Caco-2 (cell line): ENCODE measurements at regions not wholly inside any gene's neighbourhood (a gene's known extent, or its start where the extent isn't known, plus 50 kb on each side); places are given as distances from the start of the nearest gene placed in this dataset.

Experiments
- BruUV-seq: library from RNA; stranded (reverse); fragments of 400-500 nt; replicated peaks from 2 replicates; lab custom pipeline; 2021; lab: Mats Ljungman, UMichigan
- CTCF ChIA-PET: fragments of 300-600 bp; sonication (Branson Sonifier 250); formaldehyde crosslinking; loops from one replicate; lab custom pipeline; 2022; ENCODE audit warnings: antibody characterized with exemption; lab: Charles Lee
- POLR2A ChIA-PET: fragments of 300-600 bp; sonication (Branson Sonifier 250); formaldehyde crosslinking; loops from one replicate; lab custom pipeline; 2022; ENCODE audit warnings: antibody characterized with exemption; lab: Charles Lee
- DNase-seq, 2 experiments: peaks; one replicate each; pipeline versions ENCODE4 v3.0.0 to v3.0.0-alpha.2; 2020 to 2022
- H3K27me3 ChIP-seq: replicated peaks from 2 replicates; pipeline ENCODE4 v1.6.0; 2011; ENCODE audit warnings: low read length; ENCODE audit not compliant: control insufficient read depth, insufficient read depth
- H3K36me3 ChIP-seq: 2 replicates; pipeline ENCODE4 v1.5.1; 2011; ENCODE audit warnings: low read length; ENCODE audit not compliant: control insufficient read depth, insufficient read depth
- H3K4me1 ChIP-seq: fragments of 250-450 bp; sonication (Bioruptor Pico); 2 replicates; pipeline ENCODE4 v1.5.1; 2020; ENCODE audit warnings: mild to moderate bottlenecking
- H3K4me3 ChIP-seq: 2 replicates; pipeline ENCODE4 v1.5.1; 2011; ENCODE audit warnings: low read depth, mild to moderate bottlenecking, control low read depth, low read length
- H3K9me3 ChIP-seq: fragments of 250-450 bp; sonication (Bioruptor Pico); 2 replicates; pipeline ENCODE4 v1.5.1; 2020; ENCODE audit warnings: mild to moderate bottlenecking, moderate library complexity
- H3K27ac Mint-ChIP-seq: one replicate; pipeline ENCODE4 v1.8.0; 2022; ENCODE audit warnings: mixed read lengths; ENCODE audit not compliant: unreplicated experiment
- H3K27me3 Mint-ChIP-seq: one replicate; pipeline ENCODE4 v1.8.0; 2022; ENCODE audit warnings: mixed read lengths; ENCODE audit not compliant: insufficient read depth, unreplicated experiment
- H3K36me3 Mint-ChIP-seq: one replicate; pipeline ENCODE4 v1.8.0; 2022; ENCODE audit warnings: mild to moderate bottlenecking, mixed read lengths; ENCODE audit not compliant: insufficient read depth, unreplicated experiment
- H3K4me1 Mint-ChIP-seq: one replicate; pipeline ENCODE4 v1.8.0; 2022; ENCODE audit warnings: low read depth, mixed read lengths; ENCODE audit not compliant: unreplicated experiment
- H3K4me3 Mint-ChIP-seq: one replicate; pipeline ENCODE4 v1.8.0; 2022; ENCODE audit warnings: mild to moderate bottlenecking, moderate library complexity, mixed read lengths; ENCODE audit not compliant: unreplicated experiment
- H3K9me3 Mint-ChIP-seq: one replicate; pipeline ENCODE4 v1.8.0; 2022; ENCODE audit warnings: mixed read lengths; ENCODE audit not compliant: unreplicated experiment
- CTCF ChIP-seq, 2 experiments: fragments of 200-600 bp in 1 of 2; IDR thresholded peaks; 1 replicate in 1 of 2; 2 replicates in 1 of 2; pipeline versions ENCODE4 v1.5.1 to v1.8.0; 2011 to 2022; ENCODE audit warnings: antibody characterized with exemption in 1 of 2, control low read depth in 1 of 2, inconsistent platforms in 1 of 2, low read depth in 1 of 2, low read length in 1 of 2, mild to moderate bottlenecking in 1 of 2, moderate library complexity in 1 of 2; ENCODE audit not compliant: insufficient read depth in 1 of 2, severe bottlenecking in 1 of 2, unreplicated experiment in 1 of 2
- intact Hi-C: fragments of 100-400 bp; cut with micrococcal nuclease; formaldehyde crosslinking; loops from one replicate; pipeline ENCODE4 v1.10.0; 2022; ENCODE audit not compliant: unreplicated experiment

GRCh38 chr6:51060262-51060762 is 241.6 kb downstream of the TFAP2B start:
- no peaks in the 10 kb centered on the region for H3K27me3 ChIP-seq
- no peak overlapping the region for H3K4me3 ChIP-seq
- H3K9me3 ChIP-seq, result no peaks in the 10 kb centered on the region
- Mint-ChIP-seq H3K27me3 (no peaks in the 10 kb centered on the region), H3K27ac (no peak overlapping the region), H3K36me3 (no peaks in the 10 kb centered on the region), H3K4me3 (no peak overlapping the region), H3K9me3 (no peaks in the 10 kb centered on the region), H3K4me1 (no peaks in the 10 kb centered on the region)
- intact Hi-C loops, result no loop called here
- ChIA-PET POLR2A (no interaction called here), CTCF (no interaction called here)
- no TSS peak for BruUV-seq
- no peak for TF ChIP-seq CTCF (IDR thresholded peaks at IDR 0.05; ENCODE audit: insufficient read depth in 1 of 2, low read depth in 1 of 2, low read length in 1 of 2, severe bottlenecking in 1 of 2, unreplicated experiment in 1 of 2)
- DNase-seq, result no peak
- H3K36me3 ChIP-seq, result no peaks in the 10 kb centered on the region
- H3K4me1 ChIP-seq, result no peaks in the 10 kb centered on the region

GRCh38 chr6:51062166-51062722 is 243.6 kb downstream of the TFAP2B start:
- intact Hi-C loops, result no loop called here
- no peak for TF ChIP-seq CTCF (IDR thresholded peaks at IDR 0.05; ENCODE audit: insufficient read depth in 1 of 2, low read depth in 1 of 2, low read length in 1 of 2, severe bottlenecking in 1 of 2, unreplicated experiment in 1 of 2)
- H3K4me3 Mint-ChIP-seq, result no peak overlapping the region
- no peak for DNase-seq
- H3K9me3 ChIP-seq, result no peaks in the 10 kb centered on the region
- H3K4me1 Mint-ChIP-seq, result no peaks in the 10 kb centered on the region
- H3K4me3 ChIP-seq, result no peak overlapping the region
- no peaks in the 10 kb centered on the region for H3K36me3 ChIP-seq
- no peaks in the 10 kb centered on the region for H3K27me3 ChIP-seq
- no peaks in the 10 kb centered on the region for H3K36me3 Mint-ChIP-seq
- POLR2A ChIA-PET, result no interaction called here
- no peaks in the 10 kb centered on the region for H3K27me3 Mint-ChIP-seq
- no peaks in the 10 kb centered on the region for H3K9me3 Mint-ChIP-seq
- CTCF ChIA-PET, result no interaction called here
- no TSS peak for BruUV-seq
- H3K27ac Mint-ChIP-seq, result no peak overlapping the region
- H3K4me1 ChIP-seq, result no peaks in the 10 kb centered on the region

- H3K27me3 ChIP-seq, result no peaks in the 10 kb centered on the region
- intact Hi-C loops, result no loop called here
- DNase-seq, result no peak
- H3K36me3 ChIP-seq, result no peaks in the 10 kb centered on the region
- TF ChIP-seq CTCF (IDR thresholded peaks at IDR 0.05; ENCODE audit: insufficient read depth in 1 of 2, low read depth in 1 of 2, low read length in 1 of 2, severe bottlenecking in 1 of 2, unreplicated experiment in 1 of 2), result no peak
- BruUV-seq, result no TSS peak
- Mint-ChIP-seq H3K27me3 (no peaks in the 10 kb centered on the region), H3K4me1 (no peaks in the 10 kb centered on the region), H3K36me3 (no peaks in the 10 kb centered on the region), H3K27ac (no peak overlapping the region), H3K4me3 (no peak overlapping the region), H3K9me3 (no peaks in the 10 kb centered on the region)
- no peaks in the 10 kb centered on the region for H3K9me3 ChIP-seq
- POLR2A ChIA-PET, result no interaction called here
- H3K4me3 ChIP-seq, result no peak overlapping the region
- CTCF ChIA-PET, result no interaction called here
- no peaks in the 10 kb centered on the region for H3K4me1 ChIP-seq
Measured at GRCh38 chr6:51077821-51078518, 259.3 kb downstream of the TFAP2B start.
